SK-N-SH (cell line): ENCODE measurements at regions not wholly inside any gene's neighbourhood (a gene's known extent, or its start where the extent isn't known, plus 50 kb on each side); places are given as distances from the start of the nearest gene placed in this dataset.

ENCODE experiments used
- CTCF ChIA-PET: fragments of 300-600, 350-600 bp; formaldehyde crosslinking; extraction: SDS; loops from one replicate; lab custom pipeline; 2021; lab: Yijun Ruan, JAX
- POLR2A ChIA-PET: fragments of 350-600 bp; sonication (Branson Sonifier 250); formaldehyde crosslinking; extraction: SDS; loops from one replicate; lab custom pipeline; 2020; ENCODE audit warnings: antibody characterized with exemption, inconsistent platforms; lab: Yijun Ruan, JAX
- DNase-seq: peaks from one replicate; pipeline ENCODE4 v3.0.0; 2012
- H2AFZ ChIP-seq: fragments of 200-600 bp; sonication (generic); 2 replicates; pipeline ENCODE4 v1.8.1; 2016; ENCODE audit warnings: antibody characterized with exemption, mild to moderate bottlenecking, low read depth
- H3F3A ChIP-seq: fragments of 200-600 bp; sonication (generic); replicated peaks from 2 replicates; pipeline ENCODE3; 2016; ENCODE audit warnings: antibody characterized with exemption, mild to moderate bottlenecking; ENCODE audit not compliant: insufficient read depth
- H3K27ac ChIP-seq, 2 experiments: fragments of 200-500 bp in 1 of 2; fragments of 200-600 bp in 1 of 2; sonication (Bioruptor generic) in 1 of 2; sonication (generic), shearing (Covaris generic) in 1 of 2; 2 replicates each; pipeline versions ENCODE4 v1.5.1 to v1.6.1; 2014 to 2016; ENCODE audit warnings: low read depth in 2 of 2, inconsistent platforms in 1 of 2, low read length in 1 of 2, mild to moderate bottlenecking in 1 of 2, mixed read lengths in 1 of 2
- H3K27me3 ChIP-seq: fragments of 200-600 bp; sonication (generic), shearing (Covaris generic); 2 replicates; pipeline ENCODE4 v1.6.1; 2016; ENCODE audit warnings: mixed run types; ENCODE audit not compliant: insufficient read depth
- H3K36me3 ChIP-seq, 2 experiments: fragments of 200-500 bp in 1 of 2; fragments of 200-600 bp in 1 of 2; sonication (Bioruptor generic) in 1 of 2; sonication (generic) in 1 of 2; replicated peaks in 1 of 2; 2 replicates each; pipeline versions ENCODE3 to v1.5.1; 2014 to 2016; ENCODE audit warnings: low read length in 1 of 2, mild to moderate bottlenecking in 1 of 2; ENCODE audit not compliant: insufficient read depth in 2 of 2, control insufficient read depth in 1 of 2
- H3K4me1 ChIP-seq, 2 experiments: fragments of 200-500 bp in 1 of 2; fragments of 200-600 bp in 1 of 2; sonication (Bioruptor generic) in 1 of 2; sonication (generic), shearing (Covaris generic) in 1 of 2; 2 replicates each; pipeline versions ENCODE4 v1.5.1 to v1.6.1; 2014 to 2016; ENCODE audit warnings: low read depth in 1 of 2, low read length in 1 of 2, mixed run types in 1 of 2; ENCODE audit not compliant: insufficient read depth in 2 of 2, control insufficient read depth in 1 of 2
- H3K4me2 ChIP-seq: fragments of 200-600 bp; sonication (generic), shearing (Covaris generic); 2 replicates; pipeline ENCODE4 v1.6.1; 2017; ENCODE audit warnings: mixed run types
- H3K4me3 ChIP-seq, 2 experiments: fragments of 200-500 bp in 1 of 2; fragments of 200-600 bp in 1 of 2; sonication (Bioruptor generic) in 1 of 2; sonication (generic), shearing (Covaris generic) in 1 of 2; 2 replicates each; pipeline versions ENCODE4 v1.5.1 to v1.8.1; 2014 to 2016; ENCODE audit warnings: low read depth in 2 of 2, inconsistent platforms in 1 of 2, low read length in 1 of 2, mild to moderate bottlenecking in 1 of 2, mixed read lengths in 1 of 2, moderate library complexity in 1 of 2
- H3K79me2 ChIP-seq: fragments of 200-600 bp; sonication (generic); 2 replicates; pipeline ENCODE4 v1.8.1; 2017; ENCODE audit warnings: mild to moderate bottlenecking; ENCODE audit not compliant: insufficient read depth
- H3K9ac ChIP-seq: fragments of 200-600 bp; sonication (generic); 2 replicates; pipeline ENCODE4 v1.6.1; 2017; ENCODE audit warnings: mixed run types
- H3K9me2 ChIP-seq: fragments of 200-600 bp; sonication (generic); 2 replicates; pipeline ENCODE4 v1.6.1; 2017; ENCODE audit warnings: mixed run types
- H3K9me3 ChIP-seq: fragments of 200-600 bp; sonication (generic); 2 replicates; pipeline ENCODE4 v1.6.1; 2017; ENCODE audit warnings: mixed run types, mild to moderate bottlenecking, moderate library complexity
- H4K20me1 ChIP-seq: fragments of 200-600 bp; sonication (generic); 2 replicates; pipeline ENCODE4 v1.6.1; 2017; ENCODE audit warnings: mild to moderate bottlenecking, mixed run types; ENCODE audit not compliant: insufficient read depth
- CHD2 ChIP-seq: fragments of 150-350 bp; IDR thresholded peaks from 2 replicates; pipeline ENCODE4 v1.6.1; 2018; ENCODE audit warnings: low read length; ENCODE audit not compliant: partially characterized antibody
- FOSL2 ChIP-seq: IDR thresholded peaks from 2 replicates; pipeline ENCODE4 v1.4.0; 2012; ENCODE audit warnings: low read depth, mild to moderate bottlenecking, moderate library complexity, borderline replicate concordance
- FOXJ3 ChIP-seq: sonication (generic); formaldehyde crosslinking; IDR thresholded peaks from 2 replicates; pipeline ENCODE4 v1.5.1; 2020; ENCODE audit warnings: mild to moderate bottlenecking, missing genetic modification reagents
- GABPA ChIP-seq: IDR thresholded peaks from 2 replicates; pipeline ENCODE4 v1.4.0; 2012; ENCODE audit warnings: low read depth, mild to moderate bottlenecking
- GATA2 ChIP-seq: sonication (generic); formaldehyde crosslinking; IDR thresholded peaks from 2 replicates; pipeline ENCODE4 v1.5.0; 2020; ENCODE audit warnings: mild to moderate bottlenecking, missing genetic modification reagents
- JUND ChIP-seq: IDR thresholded peaks from 2 replicates; pipeline ENCODE4 v1.4.0; 2012
- NRF1 ChIP-seq: IDR thresholded peaks from 2 replicates; pipeline ENCODE4 v1.6.1; 2012; ENCODE audit warnings: low read depth, mild to moderate bottlenecking, low read length
- RCOR1 ChIP-seq: fragments of 150-350 bp; IDR thresholded peaks from 2 replicates; pipeline ENCODE4 v1.6.1; 2017; ENCODE audit warnings: antibody characterized with exemption, low read length
- SMC3 ChIP-seq: IDR thresholded peaks from 2 replicates; pipeline ENCODE4 v1.6.1; 2012; ENCODE audit warnings: low read depth, low read length, improper control_type of control experiment
- TAF1 ChIP-seq: IDR thresholded peaks from 2 replicates; pipeline ENCODE4 v1.6.1; 2012; ENCODE audit warnings: low read depth, mild to moderate bottlenecking, low read length, moderate library complexity, borderline replicate concordance
- TCF12 ChIP-seq: IDR thresholded peaks from 2 replicates; pipeline ENCODE4 v1.4.0; 2012
- TEAD4 ChIP-seq: IDR thresholded peaks from 2 replicates; pipeline ENCODE4 v1.4.0; 2012; ENCODE audit warnings: mild to moderate bottlenecking, borderline replicate concordance; ENCODE audit not compliant: insufficient read depth
- WGBS: methylation state at CpG from one replicate; pipeline ENCODE4 v1.1.6; 2017; ENCODE audit warnings: low lambda C conversion rate; 5-methylcytosine and 5-hydroxymethylcytosine counted together
- TF ChIP-seq, protein P1 (sequence below): fragments of 200-600 bp; sonication (generic); IDR thresholded peaks from 2 replicates; pipeline ENCODE4 v1.6.1; 2017; ENCODE audit warnings: antibody characterized with exemption, mild to moderate bottlenecking, moderate library complexity

- H3K9me3 ChIP-seq: no peaks in the 10 kb centered on the region
- ChIA-PET POLR2A (no interaction called here), CTCF (interaction anchor here (1.6 kb wide), 1 partner anchor 14 kb away, joined by 3 read pairs; no protein-coding TSS in a partner anchor)
- no peak overlapping the region for H2AFZ ChIP-seq
- H4K20me1 ChIP-seq: no peaks in the 10 kb centered on the region
- H3K27ac ChIP-seq: no peak overlapping the region
- no peaks in the 10 kb centered on the region for H3K79me2 ChIP-seq
- no peak for DNase-seq
- H3K4me2 ChIP-seq: no peak overlapping the region
- no peaks in the 10 kb centered on the region for H3K27me3 ChIP-seq
- WGBS: 41% methylated on average over 11 of the region's 11 CpGs
- H3K4me1 ChIP-seq: no peaks in the 10 kb centered on the region; a peak in 2 of 4 replicates
- no peaks in the 10 kb centered on the region for H3K9me2 ChIP-seq
- TF ChIP-seq FOSL2: no peak
- no peaks in the 10 kb centered on the region for H3F3A ChIP-seq
- no peak overlapping the region for H3K4me3 ChIP-seq
- H3K36me3 ChIP-seq: no peaks in the 10 kb centered on the region
- H3K9ac ChIP-seq: no peak overlapping the region
Measured at GRCh38 chr12:16112612-16113560, 164.6 kb downstream of the SLC15A5 start.

GRCh38 chr12:16112130-16112529 is 165.4 kb downstream of the SLC15A5 start:
- Histone ChIP-seq H3K27ac (no peak overlapping the region), H4K20me1 (no peaks in the 10 kb centered on the region), H3K4me2 (no peak overlapping the region), H3F3A (no peaks in the 10 kb centered on the region), H3K9me3 (no peaks in the 10 kb centered on the region), H3K9me2 (no peaks in the 10 kb centered on the region), H3K36me3 (no peaks in the 10 kb centered on the region), H3K27me3 (no peaks in the 10 kb centered on the region), H2AFZ (no peak overlapping the region), H3K4me1 (no peaks in the 10 kb centered on the region; a peak in 2 of 4 replicates), H3K79me2 (no peaks in the 10 kb centered on the region), H3K9ac (no peak overlapping the region), H3K4me3 (no peak overlapping the region)
- POLR2A ChIA-PET: no interaction called here
- no peak for DNase-seq
- 33% methylated on average over 4 of the region's 4 CpGs for WGBS
- CTCF ChIA-PET: interaction anchor here (1.6 kb wide), 1 partner anchor 15 kb away, joined by 3 read pairs; no protein-coding TSS in a partner anchor
- TF ChIP-seq, protein P1, sequence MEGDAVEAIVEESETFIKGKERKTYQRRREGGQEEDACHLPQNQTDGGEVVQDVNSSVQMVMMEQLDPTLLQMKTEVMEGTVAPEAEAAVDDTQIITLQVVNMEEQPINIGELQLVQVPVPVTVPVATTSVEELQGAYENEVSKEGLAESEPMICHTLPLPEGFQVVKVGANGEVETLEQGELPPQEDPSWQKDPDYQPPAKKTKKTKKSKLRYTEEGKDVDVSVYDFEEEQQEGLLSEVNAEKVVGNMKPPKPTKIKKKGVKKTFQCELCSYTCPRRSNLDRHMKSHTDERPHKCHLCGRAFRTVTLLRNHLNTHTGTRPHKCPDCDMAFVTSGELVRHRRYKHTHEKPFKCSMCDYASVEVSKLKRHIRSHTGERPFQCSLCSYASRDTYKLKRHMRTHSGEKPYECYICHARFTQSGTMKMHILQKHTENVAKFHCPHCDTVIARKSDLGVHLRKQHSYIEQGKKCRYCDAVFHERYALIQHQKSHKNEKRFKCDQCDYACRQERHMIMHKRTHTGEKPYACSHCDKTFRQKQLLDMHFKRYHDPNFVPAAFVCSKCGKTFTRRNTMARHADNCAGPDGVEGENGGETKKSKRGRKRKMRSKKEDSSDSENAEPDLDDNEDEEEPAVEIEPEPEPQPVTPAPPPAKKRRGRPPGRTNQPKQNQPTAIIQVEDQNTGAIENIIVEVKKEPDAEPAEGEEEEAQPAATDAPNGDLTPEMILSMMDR: no peak
- TF ChIP-seq FOXJ3 (CRISPR knock-in tag): no peak
- TF ChIP-seq TCF12: no peak
- TF ChIP-seq JUND: no peak
- TF ChIP-seq TEAD4: no peak
- no peak for TF ChIP-seq GABPA
- TF ChIP-seq TAF1: no peak
- TF ChIP-seq GATA2 (CRISPR knock-in tag): no peak
- no peak for TF ChIP-seq CHD2
- no peak for TF ChIP-seq NRF1
- no peak for TF ChIP-seq RCOR1
- TF ChIP-seq SMC3: no peak
